NCI-H524 treated with DMSO at 0.1 percent for 48 hours (cell line): ENCODE measurements at regions not wholly inside any gene's neighbourhood (a gene's known extent, or its start where the extent isn't known, plus 50 kb on each side); places are given as distances from the start of the nearest gene placed in this dataset.
"Not testable (repeated sequence)": the region's sequence is repeated elsewhere in the genome, so short reads cannot be mapped to it uniquely, and the experiment has no call there.

Source experiments
- DNase-seq: peaks from one replicate; lab custom pipeline; 2025; lab: John Stamatoyannopoulos, UW

- DNase-seq = no peak
These were observed 50.8 kb upstream of the BEND6 start for GRCh38 chr6:56904068-56904467.

- DNase-seq = peak; percentile 59
These were observed 52.1 kb upstream of the BEND6 start for GRCh38 chr6:56902641-56903464.

- no peak for DNase-seq
These were observed 54.1 kb upstream of the BEND6 start for GRCh38 chr6:56900784-56901183.

GRCh38 chr6:56899753-56900152, 55.2 kb upstream of the BEND6 start:
- no peak for DNase-seq

- DNase-seq = no peak
These were observed 55.6 kb upstream of the BEND6 start for GRCh38 chr6:56899311-56899710.

GRCh38 chr6:56897789-56898529, 56.9 kb upstream of the BEND6 start:
- no peak for DNase-seq

GRCh38 chr6:56891754-56892153, 63.2 kb upstream of the BEND6 start:
- DNase-seq = no peak

- no peak for DNase-seq
These were observed 64.1 kb upstream of the BEND6 start for GRCh38 chr6:56890683-56891429.

GRCh38 chr6:56890066-56890465, 64.8 kb upstream of the BEND6 start:
- DNase-seq = no peak

- DNase-seq = no peak
These were observed 65.4 kb upstream of the BEND6 start for GRCh38 chr6:56889492-56889891.

GRCh38 chr6:56888687-56889086, 66.2 kb upstream of the BEND6 start:
- no peak for DNase-seq

- no peak for DNase-seq
These were observed 67.8 kb upstream of the BEND6 start for GRCh38 chr6:56887086-56887485.

- DNase-seq = no peak
These were observed 77.0 kb upstream of the BEND6 start for GRCh38 chr6:56877922-56878321.

- DNase-seq = no peak
These were observed 78.9 kb upstream of the BEND6 start for GRCh38 chr6:56875961-56876360.

GRCh38 chr6:56875523-56875922, 79.4 kb upstream of the BEND6 start:
- DNase-seq = no peak

- no peak for DNase-seq
These were observed 80.6 kb upstream of the BEND6 start for GRCh38 chr6:56874328-56874727.

GRCh38 chr6:56870053-56870452, 84.9 kb upstream of the BEND6 start:
- DNase-seq = not testable (repeated sequence)

GRCh38 chr6:56869346-56869745, 85.6 kb upstream of the BEND6 start:
- DNase-seq = no peak

GRCh38 chr6:56868687-56869086, 86.2 kb upstream of the BEND6 start:
- no peak for DNase-seq

GRCh38 chr6:56866917-56867522, 87.9 kb upstream of the BEND6 start:
- DNase-seq = no peak

- no peak for DNase-seq
These were observed 89.6 kb upstream of the BEND6 start for GRCh38 chr6:56865081-56865875.
